Loucy (cell line): ENCODE measurements at regions not wholly inside any gene's neighbourhood (a gene's known extent, or its start where the extent isn't known, plus 50 kb on each side); places are given as distances from the start of the nearest gene placed in this dataset.
"Not testable (repeated sequence)": the region's sequence is repeated elsewhere in the genome, so short reads cannot be mapped to it uniquely, and the experiment has no call there.

Source experiments
- H2AFZ ChIP-seq: fragments of 200-600 bp; sonication (generic); 2 replicates; pipeline ENCODE4 v1.6.0; 2016; ENCODE audit warnings: antibody characterized with exemption, mild to moderate bottlenecking, low read length, moderate library complexity
- H3F3A ChIP-seq: fragments of 200-600 bp; 2 replicates; pipeline ENCODE4 v1.6.0; 2016; ENCODE audit warnings: antibody characterized with exemption, low read depth, mild to moderate bottlenecking
- H3K27me3 ChIP-seq: fragments of 200-600 bp; sonication (generic); 2 replicates; pipeline ENCODE4 v1.6.1; 2014; ENCODE audit warnings: low read length, mild to moderate bottlenecking; ENCODE audit not compliant: insufficient read depth, poor library complexity, severe bottlenecking
- H3K36me3 ChIP-seq: fragments of 200-600 bp; sonication (generic); 2 replicates; pipeline ENCODE4 v1.6.1; 2016; ENCODE audit warnings: low read length; ENCODE audit not compliant: insufficient read depth
- H3K4me1 ChIP-seq: fragments of 200-600 bp; sonication (generic); 2 replicates; pipeline ENCODE4 v1.5.1; 2014; ENCODE audit warnings: low read length, mild to moderate bottlenecking; ENCODE audit not compliant: insufficient read depth, poor library complexity, severe bottlenecking
- H3K4me2 ChIP-seq: fragments of 200-600 bp; sonication (generic); 2 replicates; pipeline ENCODE4 v1.6.0; 2014; ENCODE audit warnings: antibody characterized with exemption, low read length, low read depth, mild to moderate bottlenecking; ENCODE audit not compliant: poor library complexity, severe bottlenecking
- H3K4me3 ChIP-seq: fragments of 200-600 bp; sonication (generic); 2 replicates; pipeline ENCODE4 v1.5.1; 2014; ENCODE audit warnings: low read length, mild to moderate bottlenecking, mixed read lengths; ENCODE audit not compliant: poor library complexity, severe bottlenecking
- H3K79me2 ChIP-seq: fragments of 200-600 bp; sonication (generic); 2 replicates; pipeline ENCODE4 v1.6.1; 2014; ENCODE audit warnings: low read length; ENCODE audit not compliant: insufficient read depth
- H3K9ac ChIP-seq: fragments of 200-600 bp; sonication (generic); 2 replicates; pipeline ENCODE4 v1.6.0; 2014; ENCODE audit warnings: mild to moderate bottlenecking, low read depth, low read length, moderate library complexity; ENCODE audit not compliant: poor library complexity, severe bottlenecking
- H3K9me2 ChIP-seq: fragments of 200-600 bp; sonication (generic); replicated peaks from 2 replicates; pipeline ENCODE4 v1.6.1; 2016; ENCODE audit warnings: low read depth, low read length, mixed read lengths
- H3K9me3 ChIP-seq: fragments of 200-600 bp; sonication (generic); 2 replicates; pipeline ENCODE4 v1.6.1; 2014; ENCODE audit warnings: mild to moderate bottlenecking, antibody characterized with exemption, low read length, low read depth; ENCODE audit not compliant: insufficient read depth
- H4K20me1 ChIP-seq: fragments of 200-600 bp; sonication (generic); 2 replicates; pipeline ENCODE4 v1.6.0; 2014; ENCODE audit warnings: antibody characterized with exemption, low read length, mild to moderate bottlenecking; ENCODE audit not compliant: insufficient read depth, poor library complexity, severe bottlenecking
- CTCF ChIP-seq: fragments of 200-600 bp; sonication (generic); conservative IDR thresholded peaks from 2 replicates; pipeline ENCODE4 v1.5.1; 2014; ENCODE audit warnings: mild to moderate bottlenecking, antibody characterized with exemption, low read length
- EZH2phosphoT487 ChIP-seq: fragments of 200-600 bp; IDR thresholded peaks from 2 replicates; pipeline ENCODE4 v1.6.1; 2018; ENCODE audit warnings: antibody characterized with exemption, mild to moderate bottlenecking, moderate library complexity, borderline replicate concordance

GRCh38 chr6:57948481-57948880 lies 631.1 kb downstream of the PRIM2 start:
- not testable (repeated sequence) for H3K27me3 ChIP-seq, H4K20me1 ChIP-seq, H3K4me1 ChIP-seq, H3K4me3 ChIP-seq, H2AFZ ChIP-seq, H3K9ac ChIP-seq, H3F3A ChIP-seq, H3K9me2 ChIP-seq, H3K79me2 ChIP-seq, H3K36me3 ChIP-seq, H3K4me2 ChIP-seq, H3K9me3 ChIP-seq

- H3K79me2 ChIP-seq, H3K36me3 ChIP-seq, H3K9me3 ChIP-seq, H3K9me2 ChIP-seq, H4K20me1 ChIP-seq, H3K27me3 ChIP-seq, H3K9ac ChIP-seq, H3K4me1 ChIP-seq, H3K4me2 ChIP-seq, H3F3A ChIP-seq, H3K4me3 ChIP-seq, H2AFZ ChIP-seq: not testable (repeated sequence)
These were observed 633.0 kb downstream of the PRIM2 start for GRCh38 chr6:57950430-57950829.

- H2AFZ ChIP-seq, H3K9ac ChIP-seq, H4K20me1 ChIP-seq, H3K4me3 ChIP-seq, H3F3A ChIP-seq, H3K4me1 ChIP-seq, H3K9me3 ChIP-seq, H3K9me2 ChIP-seq, H3K79me2 ChIP-seq, H3K27me3 ChIP-seq, H3K36me3 ChIP-seq, H3K4me2 ChIP-seq: not testable (repeated sequence)
These were observed 649.3 kb downstream of the PRIM2 start for GRCh38 chr6:57966757-57967156.

- H3K36me3 ChIP-seq, H3K9ac ChIP-seq, H3K27me3 ChIP-seq, H3K4me2 ChIP-seq, H3F3A ChIP-seq, H3K4me1 ChIP-seq, H3K79me2 ChIP-seq, H3K9me3 ChIP-seq, H3K9me2 ChIP-seq, H3K4me3 ChIP-seq, H4K20me1 ChIP-seq, H2AFZ ChIP-seq: not testable (repeated sequence)
These were observed 654.5 kb downstream of the PRIM2 start for GRCh38 chr6:57971956-57972355.

- Histone ChIP-seq H3K9me2 (no peaks in the 10 kb centered on the region), H3K27me3 (no peaks in the 10 kb centered on the region), H2AFZ (no peak overlapping the region), H3K4me2 (no peak overlapping the region), H3K4me3 (no peak overlapping the region), H3K9me3 (no peaks in the 10 kb centered on the region), H3K79me2 (no peaks in the 10 kb centered on the region), H4K20me1 (no peaks in the 10 kb centered on the region), H3F3A (no peaks in the 10 kb centered on the region), H3K9ac (no peak overlapping the region), H3K4me1 (no peaks in the 10 kb centered on the region), H3K36me3 (no peaks in the 10 kb centered on the region)
- no peak for TF ChIP-seq EZH2phosphoT487
- no peak for TF ChIP-seq CTCF
These were observed 657.2 kb downstream of the PRIM2 start for GRCh38 chr6:57974653-57975052.

GRCh38 chr6:57975127-57975526 lies 657.7 kb downstream of the PRIM2 start:
- H3K36me3 ChIP-seq, H2AFZ ChIP-seq, H3K4me1 ChIP-seq, H3K9me3 ChIP-seq, H3K4me2 ChIP-seq, H4K20me1 ChIP-seq, H3K27me3 ChIP-seq, H3K4me3 ChIP-seq, H3K9ac ChIP-seq, H3K79me2 ChIP-seq, H3K9me2 ChIP-seq, H3F3A ChIP-seq: not testable (repeated sequence)

GRCh38 chr6:57976371-57976770 lies 658.9 kb downstream of the PRIM2 start:
- H3K9me3 ChIP-seq, H2AFZ ChIP-seq, H3K36me3 ChIP-seq, H3K79me2 ChIP-seq, H3K9ac ChIP-seq, H3K9me2 ChIP-seq, H3K4me2 ChIP-seq, H3F3A ChIP-seq, H3K4me1 ChIP-seq, H4K20me1 ChIP-seq, H3K4me3 ChIP-seq, H3K27me3 ChIP-seq: not testable (repeated sequence)
